Breast epithelium (tissue), 3 donors: ENCODE measurements at regions not wholly inside any gene's neighbourhood (a gene's known extent, or its start where the extent isn't known, plus 50 kb on each side); places are given as distances from the start of the nearest gene placed in this dataset.

ENCODE experiments used
- POLR2A ChIP-seq: fragments of 450-650 bp; IDR thresholded peaks from one replicate; pipeline ENCODE4 v1.6.1; 2016; ENCODE audit warnings: antibody characterized with exemption, mild to moderate bottlenecking, moderate library complexity
- TF ChIP-seq, protein P1 (sequence below), 3 donors: fragments of 450-650 bp; IDR thresholded peaks; one replicate each; pipeline ENCODE4 v1.5.1; 2016 to 2017; ENCODE audit warnings: antibody characterized with exemption in 3 of 3, mild to moderate bottlenecking in 3 of 3, moderate library complexity in 3 of 3

DNA sequence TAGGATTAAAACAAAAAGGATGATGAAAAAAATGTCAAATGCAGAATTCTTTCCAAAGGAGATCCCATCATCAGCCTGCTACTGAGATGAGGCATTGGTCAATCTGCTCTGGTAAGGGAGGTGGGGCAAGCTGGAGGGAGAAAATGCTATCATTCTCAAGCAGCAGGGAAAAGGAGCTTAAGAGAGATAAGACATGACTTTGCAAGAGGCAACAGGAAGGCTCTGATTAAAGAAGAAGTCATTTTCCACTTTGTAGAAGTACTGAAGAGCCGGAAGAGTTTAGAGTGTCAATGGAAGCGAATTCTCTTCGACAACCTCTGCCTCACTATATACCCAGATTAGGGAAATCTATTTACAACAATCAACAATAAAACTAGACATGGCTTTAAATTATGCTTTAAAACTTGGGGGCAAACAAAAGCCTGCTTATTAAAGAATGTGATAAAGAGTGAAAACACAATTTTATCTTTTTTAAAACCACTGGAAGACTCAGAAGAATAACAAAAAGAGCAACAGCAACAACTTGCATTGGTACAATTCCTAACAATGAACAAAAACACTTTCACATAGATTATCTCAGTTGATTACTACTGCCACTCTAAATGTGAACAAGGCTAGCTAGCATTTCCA is 81.8 kb upstream of the NANOGP8 start:
- TF ChIP-seq POLR2A: no peak
- TF ChIP-seq, protein P1, sequence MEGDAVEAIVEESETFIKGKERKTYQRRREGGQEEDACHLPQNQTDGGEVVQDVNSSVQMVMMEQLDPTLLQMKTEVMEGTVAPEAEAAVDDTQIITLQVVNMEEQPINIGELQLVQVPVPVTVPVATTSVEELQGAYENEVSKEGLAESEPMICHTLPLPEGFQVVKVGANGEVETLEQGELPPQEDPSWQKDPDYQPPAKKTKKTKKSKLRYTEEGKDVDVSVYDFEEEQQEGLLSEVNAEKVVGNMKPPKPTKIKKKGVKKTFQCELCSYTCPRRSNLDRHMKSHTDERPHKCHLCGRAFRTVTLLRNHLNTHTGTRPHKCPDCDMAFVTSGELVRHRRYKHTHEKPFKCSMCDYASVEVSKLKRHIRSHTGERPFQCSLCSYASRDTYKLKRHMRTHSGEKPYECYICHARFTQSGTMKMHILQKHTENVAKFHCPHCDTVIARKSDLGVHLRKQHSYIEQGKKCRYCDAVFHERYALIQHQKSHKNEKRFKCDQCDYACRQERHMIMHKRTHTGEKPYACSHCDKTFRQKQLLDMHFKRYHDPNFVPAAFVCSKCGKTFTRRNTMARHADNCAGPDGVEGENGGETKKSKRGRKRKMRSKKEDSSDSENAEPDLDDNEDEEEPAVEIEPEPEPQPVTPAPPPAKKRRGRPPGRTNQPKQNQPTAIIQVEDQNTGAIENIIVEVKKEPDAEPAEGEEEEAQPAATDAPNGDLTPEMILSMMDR (IDR thresholded peaks at IDR 0.05): no peak
